ENCODE measurements at regions not wholly inside any gene's neighbourhood (a gene's known extent, or its start where the extent isn't known, plus 50 kb on each side); places are given as distances from the start of the nearest gene placed in this dataset.

- TF ChIP-seq CTCF (IDR thresholded peaks at IDR 0.05; ENCODE audit: insufficient read depth, low read length, poor library complexity, severe bottlenecking) (no peak), EZH2phosphoT487 (conservative IDR thresholded peaks at IDR 0.05; ENCODE audit: low read length) (no peak)
Observed at GRCh38 chr2:12871694-12872315, 155.1 kb downstream of the TRIB2 start.
